GM23338 (cell line): ENCODE measurements at regions not wholly inside any gene's neighbourhood (a gene's known extent, or its start where the extent isn't known, plus 50 kb on each side); places are given as distances from the start of the nearest gene placed in this dataset.

Source experiments
- CREB1 ChIP-seq: fragments of 250-450 bp; sonication (Bioruptor Pico); IDR thresholded peaks from 2 replicates; pipeline ENCODE4 v1.5.0; 2020; ENCODE audit warnings: low read depth, mild to moderate bottlenecking, moderate library complexity
- EZH2 ChIP-seq: fragments of 200-600 bp; sonication (generic); IDR thresholded peaks from one replicate; pipeline ENCODE4 v1.8.0; 2017; ENCODE audit warnings: antibody characterized with exemption, mild to moderate bottlenecking, low read depth; ENCODE audit not compliant: unreplicated experiment
- EZH2phosphoT487 ChIP-seq: fragments of 200-600 bp; sonication (generic); IDR thresholded peaks from one replicate; pipeline ENCODE4 v1.8.1; 2018; ENCODE audit warnings: antibody characterized with exemption; ENCODE audit not compliant: unreplicated experiment
- JUNB ChIP-seq: IDR thresholded peaks from one replicate; pipeline ENCODE4 v1.6.1; 2016; ENCODE audit warnings: antibody characterized with exemption; ENCODE audit not compliant: unreplicated experiment
- POLR2AphosphoS5 ChIP-seq: IDR thresholded peaks from 2 replicates; pipeline ENCODE4 v1.6.1; 2016; ENCODE audit warnings: antibody characterized with exemption, low read depth
- TF ChIP-seq, protein P1 (sequence below), 2 experiments: fragments of 200-600 bp in 1 of 2; sonication (generic) in 1 of 2; conservative IDR thresholded peaks; 2 replicates each; pipeline versions ENCODE4 v1.5.1 to v1.6.1; 2016 to 2017; ENCODE audit warnings: antibody characterized with exemption in 2 of 2, low read depth in 2 of 2, mild to moderate bottlenecking in 2 of 2, moderate library complexity in 1 of 2
- TF ChIP-seq, protein P2 (sequence below): IDR thresholded peaks from one replicate; pipeline ENCODE4 v1.6.1; 2018; ENCODE audit warnings: antibody characterized with exemption; ENCODE audit not compliant: unreplicated experiment

DNA sequence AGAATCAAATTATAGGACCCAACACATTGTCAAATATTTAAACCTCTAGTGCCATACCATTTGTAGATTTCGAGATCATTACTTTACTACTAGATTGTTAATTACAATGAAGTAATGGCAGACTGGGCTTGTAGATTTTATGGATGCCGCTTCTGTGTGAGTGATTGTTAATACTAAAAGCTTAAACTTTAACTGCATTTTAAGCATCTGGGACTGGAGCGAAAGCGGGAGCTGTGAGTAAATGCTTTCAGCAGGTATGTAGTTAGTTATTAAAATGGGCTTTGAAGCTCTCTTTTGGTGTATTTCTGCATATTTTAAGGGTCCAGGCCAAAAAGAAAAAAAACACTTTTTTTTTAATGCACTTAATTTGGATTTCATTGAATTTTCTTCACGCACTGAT is 519.3 kb downstream of the MED13L start:
- TF ChIP-seq, protein P1, sequence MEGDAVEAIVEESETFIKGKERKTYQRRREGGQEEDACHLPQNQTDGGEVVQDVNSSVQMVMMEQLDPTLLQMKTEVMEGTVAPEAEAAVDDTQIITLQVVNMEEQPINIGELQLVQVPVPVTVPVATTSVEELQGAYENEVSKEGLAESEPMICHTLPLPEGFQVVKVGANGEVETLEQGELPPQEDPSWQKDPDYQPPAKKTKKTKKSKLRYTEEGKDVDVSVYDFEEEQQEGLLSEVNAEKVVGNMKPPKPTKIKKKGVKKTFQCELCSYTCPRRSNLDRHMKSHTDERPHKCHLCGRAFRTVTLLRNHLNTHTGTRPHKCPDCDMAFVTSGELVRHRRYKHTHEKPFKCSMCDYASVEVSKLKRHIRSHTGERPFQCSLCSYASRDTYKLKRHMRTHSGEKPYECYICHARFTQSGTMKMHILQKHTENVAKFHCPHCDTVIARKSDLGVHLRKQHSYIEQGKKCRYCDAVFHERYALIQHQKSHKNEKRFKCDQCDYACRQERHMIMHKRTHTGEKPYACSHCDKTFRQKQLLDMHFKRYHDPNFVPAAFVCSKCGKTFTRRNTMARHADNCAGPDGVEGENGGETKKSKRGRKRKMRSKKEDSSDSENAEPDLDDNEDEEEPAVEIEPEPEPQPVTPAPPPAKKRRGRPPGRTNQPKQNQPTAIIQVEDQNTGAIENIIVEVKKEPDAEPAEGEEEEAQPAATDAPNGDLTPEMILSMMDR (conservative IDR thresholded peaks at IDR 0.05; ENCODE audit: low read depth in 2 of 2), result no peak
- TF ChIP-seq EZH2 (no peak), POLR2AphosphoS5 (no peak), CREB1 (CRISPR knock-in tag) (no peak), JUNB (no peak), EZH2phosphoT487 (no peak)
- TF ChIP-seq, protein P2, sequence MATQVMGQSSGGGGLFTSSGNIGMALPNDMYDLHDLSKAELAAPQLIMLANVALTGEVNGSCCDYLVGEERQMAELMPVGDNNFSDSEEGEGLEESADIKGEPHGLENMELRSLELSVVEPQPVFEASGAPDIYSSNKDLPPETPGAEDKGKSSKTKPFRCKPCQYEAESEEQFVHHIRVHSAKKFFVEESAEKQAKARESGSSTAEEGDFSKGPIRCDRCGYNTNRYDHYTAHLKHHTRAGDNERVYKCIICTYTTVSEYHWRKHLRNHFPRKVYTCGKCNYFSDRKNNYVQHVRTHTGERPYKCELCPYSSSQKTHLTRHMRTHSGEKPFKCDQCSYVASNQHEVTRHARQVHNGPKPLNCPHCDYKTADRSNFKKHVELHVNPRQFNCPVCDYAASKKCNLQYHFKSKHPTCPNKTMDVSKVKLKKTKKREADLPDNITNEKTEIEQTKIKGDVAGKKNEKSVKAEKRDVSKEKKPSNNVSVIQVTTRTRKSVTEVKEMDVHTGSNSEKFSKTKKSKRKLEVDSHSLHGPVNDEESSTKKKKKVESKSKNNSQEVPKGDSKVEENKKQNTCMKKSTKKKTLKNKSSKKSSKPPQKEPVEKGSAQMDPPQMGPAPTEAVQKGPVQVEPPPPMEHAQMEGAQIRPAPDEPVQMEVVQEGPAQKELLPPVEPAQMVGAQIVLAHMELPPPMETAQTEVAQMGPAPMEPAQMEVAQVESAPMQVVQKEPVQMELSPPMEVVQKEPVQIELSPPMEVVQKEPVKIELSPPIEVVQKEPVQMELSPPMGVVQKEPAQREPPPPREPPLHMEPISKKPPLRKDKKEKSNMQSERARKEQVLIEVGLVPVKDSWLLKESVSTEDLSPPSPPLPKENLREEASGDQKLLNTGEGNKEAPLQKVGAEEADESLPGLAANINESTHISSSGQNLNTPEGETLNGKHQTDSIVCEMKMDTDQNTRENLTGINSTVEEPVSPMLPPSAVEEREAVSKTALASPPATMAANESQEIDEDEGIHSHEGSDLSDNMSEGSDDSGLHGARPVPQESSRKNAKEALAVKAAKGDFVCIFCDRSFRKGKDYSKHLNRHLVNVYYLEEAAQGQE, result no peak
